ENCODE measurements at regions not wholly inside any gene's neighbourhood (a gene's known extent, or its start where the extent isn't known, plus 50 kb on each side); places are given as distances from the start of the nearest gene placed in this dataset.
"Not testable (repeated sequence)": the region's sequence is repeated elsewhere in the genome, so short reads cannot be mapped to it uniquely, and the experiment has no call there.

GRCh38 chr2:117553448-117553847 is 261.0 kb upstream of the DDX18 start:
- no peak for DNase-seq

GRCh38 chr2:117555965-117556364 is 258.5 kb upstream of the DDX18 start:
- DNase-seq: no peak

GRCh38 chr2:117557626-117558025 is 256.9 kb upstream of the DDX18 start:
- DNase-seq: no peak

- DNase-seq: no peak
These were observed 251.8 kb upstream of the DDX18 start for GRCh38 chr2:117562654-117563053.

- no peak for DNase-seq
These were observed 242.7 kb upstream of the DDX18 start for GRCh38 chr2:117571590-117572349.

GRCh38 chr2:117587310-117587709 is 227.2 kb upstream of the DDX18 start:
- DNase-seq: no peak

- no peak for DNase-seq
These were observed 211.4 kb upstream of the DDX18 start for GRCh38 chr2:117603060-117603459.

GRCh38 chr2:117603567-117603966 is 210.9 kb upstream of the DDX18 start:
- DNase-seq: no peak

- no peak for DNase-seq
These were observed 207.3 kb upstream of the DDX18 start for GRCh38 chr2:117607202-117607601.

- no peak for DNase-seq
These were observed 201.4 kb upstream of the DDX18 start for GRCh38 chr2:117613101-117613500.

GRCh38 chr2:117614296-117614695 is 200.2 kb upstream of the DDX18 start:
- no peak for DNase-seq

GRCh38 chr2:117614823-117615534 is 199.5 kb upstream of the DDX18 start:
- DNase-seq: no peak

GRCh38 chr2:117618607-117619006 is 195.9 kb upstream of the DDX18 start:
- no peak for DNase-seq

- no peak for DNase-seq
These were observed 193.2 kb upstream of the DDX18 start for GRCh38 chr2:117621326-117621725.

- not testable (repeated sequence) for DNase-seq
These were observed 191.3 kb upstream of the DDX18 start for GRCh38 chr2:117623175-117623574.

GRCh38 chr2:117631152-117631945 is 183.1 kb upstream of the DDX18 start:
- DNase-seq: no peak

GRCh38 chr2:117635481-117635880 is 179.0 kb upstream of the DDX18 start:
- no peak for DNase-seq

GRCh38 chr2:117639401-117639800 is 175.1 kb upstream of the DDX18 start:
- no peak for DNase-seq

- no peak for DNase-seq
These were observed 170.1 kb upstream of the DDX18 start for GRCh38 chr2:117644403-117644802.

GRCh38 chr2:117645458-117645857 is 169.0 kb upstream of the DDX18 start:
- no peak for DNase-seq

GRCh38 chr2:117646099-117646498 is 168.4 kb upstream of the DDX18 start:
- DNase-seq: no peak

- no peak for DNase-seq
These were observed 167.6 kb upstream of the DDX18 start for GRCh38 chr2:117646872-117647271.

- no peak for DNase-seq
These were observed 157.9 kb upstream of the DDX18 start for GRCh38 chr2:117656546-117656945.

- no peak for DNase-seq
These were observed 152.9 kb upstream of the DDX18 start for GRCh38 chr2:117661619-117662018.
